ENCODE measurements at regions not wholly inside any gene's neighbourhood (a gene's known extent, or its start where the extent isn't known, plus 50 kb on each side); places are given as distances from the start of the nearest gene placed in this dataset.
"Not testable (repeated sequence)": the region's sequence is repeated elsewhere in the genome, so short reads cannot be mapped to it uniquely, and the experiment has no call there.

GRCh38 chr3:87792534-87793336 is 266.1 kb downstream of the CGGBP1 start, which contains the start of gene HTR1F:
TSS of gene HTR1F (plus strand) at chr3:87792706.
- no peak for DNase-seq

GRCh38 chr3:87792198-87792533 is 266.6 kb downstream of the CGGBP1 start:
- no peak for DNase-seq

- DNase-seq = no peak
Measured at GRCh38 chr3:87791248-87792027, 267.4 kb downstream of the CGGBP1 start.

- not testable (repeated sequence) for DNase-seq
Measured at GRCh38 chr3:87789049-87789448, 269.8 kb downstream of the CGGBP1 start.

- DNase-seq = no peak
Measured at GRCh38 chr3:87788516-87788915, 270.3 kb downstream of the CGGBP1 start.

- no peak for DNase-seq
Measured at GRCh38 chr3:87780811-87781210, 278.0 kb downstream of the CGGBP1 start.

- DNase-seq = no peak
Measured at GRCh38 chr3:87778876-87779275, 279.9 kb downstream of the CGGBP1 start.

GRCh38 chr3:87771337-87772192 is 287.2 kb downstream of the CGGBP1 start:
- peak; percentile 64 for DNase-seq

GRCh38 chr3:87766721-87767120 is 292.1 kb downstream of the CGGBP1 start:
- no peak for DNase-seq

GRCh38 chr3:87765256-87765655 is 293.5 kb downstream of the CGGBP1 start:
- no peak for DNase-seq

- DNase-seq = no peak
Measured at GRCh38 chr3:87761795-87762194, 297.0 kb downstream of the CGGBP1 start.

- no peak for DNase-seq
Measured at GRCh38 chr3:87761341-87761740, 297.5 kb downstream of the CGGBP1 start.

- DNase-seq = no peak
Measured at GRCh38 chr3:87756616-87757015, 302.2 kb downstream of the CGGBP1 start.

- no peak for DNase-seq
Measured at GRCh38 chr3:87755852-87756251, 303.0 kb downstream of the CGGBP1 start.

- DNase-seq = no peak
Measured at GRCh38 chr3:87742250-87742649, 316.6 kb downstream of the CGGBP1 start.

GRCh38 chr3:87740894-87741293 is 317.9 kb downstream of the CGGBP1 start:
- DNase-seq = not testable (repeated sequence)

- not testable (repeated sequence) for DNase-seq
Measured at GRCh38 chr3:87737817-87738216, 321.0 kb downstream of the CGGBP1 start.

- no peak for DNase-seq
Measured at GRCh38 chr3:87733671-87734367, 325.0 kb downstream of the CGGBP1 start.

- no peak for DNase-seq
Measured at GRCh38 chr3:87732294-87732693, 326.5 kb downstream of the CGGBP1 start.

GRCh38 chr3:87727783-87728182 is 331.0 kb downstream of the CGGBP1 start:
- DNase-seq = no peak

- DNase-seq = no peak
Measured at GRCh38 chr3:87719060-87719459, 339.7 kb downstream of the CGGBP1 start.

- DNase-seq = no peak
Measured at GRCh38 chr3:87710511-87710910, 348.3 kb downstream of the CGGBP1 start.

- DNase-seq = no peak
Measured at GRCh38 chr3:87710028-87710427, 348.8 kb downstream of the CGGBP1 start.

Data from activated CD8-positive, alpha-beta memory T cell treated with anti-CD3 and anti-CD28 coated beads for 24 hours (primary cell).